ENCODE measurements at regions not wholly inside any gene's neighbourhood (a gene's known extent, or its start where the extent isn't known, plus 50 kb on each side); places are given as distances from the start of the nearest gene placed in this dataset.

GRCh38 chr2:126531029-126531428, 124.9 kb upstream of the GYPC start:
- H3K36me3 Mint-ChIP-seq (ENCODE audit: low read depth) = no peaks in the 10 kb centered on the region
- H3K9me3 Mint-ChIP-seq = peaks cover 13% of the 10 kb centered on the region
- H3K27me3 Mint-ChIP-seq (ENCODE audit: insufficient read depth) = no peaks in the 10 kb centered on the region
- TF ChIP-seq CTCF (IDR thresholded peaks at IDR 0.05) = no peak
- no peaks in the 10 kb centered on the region for H3K4me1 Mint-ChIP-seq (ENCODE audit: low read depth)
- H3K27ac Mint-ChIP-seq = no peak overlapping the region
- DNase-seq = no peak
- no peak overlapping the region for H3K4me3 Mint-ChIP-seq

- H3K36me3 Mint-ChIP-seq (ENCODE audit: low read depth) = no peaks in the 10 kb centered on the region
- peaks cover 16% of the 10 kb centered on the region for H3K9me3 Mint-ChIP-seq
- H3K4me3 Mint-ChIP-seq = no peak overlapping the region
- no peaks in the 10 kb centered on the region for H3K4me1 Mint-ChIP-seq (ENCODE audit: low read depth)
- no peak overlapping the region for H3K27ac Mint-ChIP-seq
- no peaks in the 10 kb centered on the region; the same call in 1 of the 2 replicates for H3K27me3 Mint-ChIP-seq (ENCODE audit: insufficient read depth)
- no peak for DNase-seq
- no peak for TF ChIP-seq CTCF (IDR thresholded peaks at IDR 0.05)
These were observed 121.5 kb upstream of the GYPC start for GRCh38 chr2:126534478-126534877.

GRCh38 chr2:126535408-126535807, 120.5 kb upstream of the GYPC start:
- H3K36me3 Mint-ChIP-seq (ENCODE audit: low read depth) = no peaks in the 10 kb centered on the region
- DNase-seq = no peak
- H3K9me3 Mint-ChIP-seq = peaks cover 21% of the 10 kb centered on the region
- no peak overlapping the region for H3K27ac Mint-ChIP-seq
- H3K4me3 Mint-ChIP-seq = no peak overlapping the region
- no peaks in the 10 kb centered on the region; the same call in 1 of the 2 replicates for H3K27me3 Mint-ChIP-seq (ENCODE audit: insufficient read depth)
- H3K4me1 Mint-ChIP-seq (ENCODE audit: low read depth) = no peaks in the 10 kb centered on the region
- TF ChIP-seq CTCF (IDR thresholded peaks at IDR 0.05) = no peak

GRCh38 chr2:126536605-126537200, 119.3 kb upstream of the GYPC start:
- no peak overlapping the region for H3K27ac Mint-ChIP-seq
- TF ChIP-seq CTCF (IDR thresholded peaks at IDR 0.05) = no peak
- no peak for DNase-seq
- no peak overlapping the region for H3K4me3 Mint-ChIP-seq
- H3K9me3 Mint-ChIP-seq = peaks cover 21% of the 10 kb centered on the region
- no peaks in the 10 kb centered on the region for H3K36me3 Mint-ChIP-seq (ENCODE audit: low read depth)
- no peaks in the 10 kb centered on the region for H3K4me1 Mint-ChIP-seq (ENCODE audit: low read depth)
- H3K27me3 Mint-ChIP-seq (ENCODE audit: insufficient read depth) = no peaks in the 10 kb centered on the region; the same call in 1 of the 2 replicates

GRCh38 chr2:126539101-126539500, 116.9 kb upstream of the GYPC start:
- no peak overlapping the region for H3K4me3 Mint-ChIP-seq

More at GRCh38 chr2:126539101-126539500, 116.9 kb upstream of the GYPC start:
- no peak for DNase-seq
- Mint-ChIP-seq H3K4me1 (ENCODE audit: low read depth) (no peaks in the 10 kb centered on the region), H3K27me3 (ENCODE audit: insufficient read depth) (no peaks in the 10 kb centered on the region; the same call in 1 of the 2 replicates), H3K9me3 (peaks cover 31% of the 10 kb centered on the region), H3K36me3 (ENCODE audit: low read depth) (peaks cover 7% of the 10 kb centered on the region; the same call in 1 of the 2 replicates), H3K27ac (no peak overlapping the region)
- TF ChIP-seq CTCF (IDR thresholded peaks at IDR 0.05) = no peak
